ENCODE measurements at regions not wholly inside any gene's neighbourhood (a gene's known extent, or its start where the extent isn't known, plus 50 kb on each side); places are given as distances from the start of the nearest gene placed in this dataset.

DNA sequence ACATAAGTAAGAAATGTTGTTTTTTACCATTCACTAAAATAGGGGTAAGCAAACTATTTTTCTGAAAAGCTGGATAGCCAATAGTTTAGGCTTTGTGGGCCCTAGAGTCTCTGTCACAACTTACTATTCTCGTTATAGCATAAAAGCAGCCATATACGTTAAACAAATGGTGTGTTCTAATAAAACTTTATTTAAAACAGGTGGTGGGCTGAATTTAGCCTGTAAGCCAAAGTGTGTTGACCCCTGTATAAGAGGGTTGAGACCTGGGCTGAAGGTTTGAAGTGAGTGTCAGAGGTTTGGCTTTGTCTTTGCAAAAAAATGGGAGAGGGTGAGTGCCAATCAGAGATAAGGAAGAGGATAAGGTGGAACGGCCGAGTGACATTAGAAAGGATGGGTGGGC lies 197.2 kb downstream of the RNF144B start:
- no peak for DNase-seq (ENCODE audit: low read depth, low spot score)
- H3K27me3 ChIP-seq (ENCODE audit: control insufficient read depth in 2 of 2, insufficient read depth in 2 of 2, low read length in 2 of 2) = no peaks in the 10 kb centered on the region
- no peaks in the 10 kb centered on the region for H3K9me1 ChIP-seq (replicated peaks; ENCODE audit: control insufficient read depth, extremely low read depth, insufficient read depth, low read length)
- ChIA-PET CTCF (interaction anchor here (3.4 kb wide), 1 partner anchor 11 kb away, joined by 14 read pairs; no protein-coding TSS in a partner anchor), POLR2A (no interaction called here)
- no peaks in the 10 kb centered on the region for H3K36me3 ChIP-seq (ENCODE audit: control insufficient read depth in 2 of 2, extremely low read depth in 1 of 2, insufficient read depth in 2 of 2, low read length in 2 of 2)
- H4K20me1 ChIP-seq (replicated peaks; ENCODE audit: control insufficient read depth, extremely low read depth, insufficient read depth, low read length) = no peaks in the 10 kb centered on the region
- no peak overlapping the region for H3K9ac ChIP-seq (replicated peaks; ENCODE audit: extremely low read depth, insufficient read depth, low read length)
- TF ChIP-seq EZH2 (IDR thresholded peaks at IDR 0.05; ENCODE audit: borderline replicate concordance, low read depth, low read length, severe bottlenecking) = no peak
- TF ChIP-seq CTCF (IDR thresholded peaks at IDR 0.05; ENCODE audit: extremely low read depth in 1 of 2, insufficient read depth in 1 of 2, low read depth in 1 of 2, low read length in 2 of 2) = no peak
- TF ChIP-seq POLR2A (IDR thresholded peaks at IDR 0.05; ENCODE audit: low read depth, low read length) = no peak
- TF ChIP-seq JUN (IDR thresholded peaks at IDR 0.05; ENCODE audit: borderline replicate concordance, insufficient read depth, insufficient read length, low read depth) = no peak
- TF ChIP-seq POLR2AphosphoS5 (IDR thresholded peaks at IDR 0.05; ENCODE audit: insufficient read depth, low read depth, low read length) = no peak
- TF ChIP-seq, protein P1, sequence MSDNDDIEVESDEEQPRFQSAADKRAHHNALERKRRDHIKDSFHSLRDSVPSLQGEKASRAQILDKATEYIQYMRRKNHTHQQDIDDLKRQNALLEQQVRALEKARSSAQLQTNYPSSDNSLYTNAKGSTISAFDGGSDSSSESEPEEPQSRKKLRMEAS (IDR thresholded peaks at IDR 0.05; ENCODE audit: insufficient read depth, insufficient read length) = no peak
- no peak for TF ChIP-seq GATA2 (IDR thresholded peaks at IDR 0.05; ENCODE audit: insufficient read depth, insufficient read length, low read depth, low read length)
- TF ChIP-seq FOS (IDR thresholded peaks at IDR 0.05; ENCODE audit: borderline replicate concordance, insufficient read depth, low read length) = no peak
- no peak for TF ChIP-seq MYC (IDR thresholded peaks at IDR 0.05; ENCODE audit: low read depth, low read length)
- no peak for FAIRE-seq
- intact Hi-C loops (cut with micrococcal nuclease) = no loop called here
- no peak overlapping the region for H3K4me3 ChIP-seq (replicated peaks in 1 of 3; ENCODE audit: insufficient read depth in 1 of 3, low read depth in 1 of 3, low read length in 3 of 3)
- H3K4me2 ChIP-seq (ENCODE audit: insufficient read depth, low read length) = no peak overlapping the region
- BruUV-seq (replicated peaks) = no TSS peak
- H2AFZ ChIP-seq (ENCODE audit: low read depth, low read length) = no peak overlapping the region
- H3K4me1 ChIP-seq (ENCODE audit: control insufficient read depth, extremely low read depth, insufficient read depth, low read length) = peaks cover 14% of the 10 kb centered on the region
- H3K79me2 ChIP-seq (ENCODE audit: control insufficient read depth, insufficient read depth, low read length) = no peaks in the 10 kb centered on the region
- no peak overlapping the region for H3K27ac ChIP-seq (ENCODE audit: insufficient read depth, low read depth, low read length)
- H3K9me3 ChIP-seq (replicated peaks; ENCODE audit: control insufficient read depth, insufficient read depth, low read length) = no peaks in the 10 kb centered on the region
- dilution Hi-C loops (cut with MboI; ENCODE audit: extremely low pct_ligation_motif_present, low sequenced_read_pairs) = no loop called here

Data from endothelial cell of umbilical vein (primary cell).